ENCODE measurements at regions not wholly inside any gene's neighbourhood (a gene's known extent, or its start where the extent isn't known, plus 50 kb on each side); places are given as distances from the start of the nearest gene placed in this dataset.

- no peaks in the 10 kb centered on the region for H3K36me3 ChIP-seq (ENCODE audit: insufficient read depth, low read length)
- Mint-ChIP-seq H3K27me3 (peaks cover 9 to 39% of the 10 kb centered on the region in 2 donors), H3K4me3 (no peak overlapping the region), H3K27ac (no peak overlapping the region), H3K4me1 (no peaks in the 10 kb centered on the region), H3K36me3 (no peaks in the 10 kb centered on the region), H3K9me3 (no peaks in the 10 kb centered on the region)
- POLR2A ChIA-PET: no interaction called here
- no peaks in the 10 kb centered on the region for H3K27me3 ChIP-seq (ENCODE audit: insufficient read depth, low read length, poor library complexity, severe bottlenecking)
- no peaks in the 10 kb centered on the region for H3K4me1 ChIP-seq (ENCODE audit: insufficient read depth, low read length)
- CTCF ChIA-PET: no interaction called here
- DNase-seq: no peak
- H3K9me3 ChIP-seq (ENCODE audit: low read length): no peaks in the 10 kb centered on the region
- no peak overlapping the region for H3K27ac ChIP-seq (ENCODE audit: low read depth, low read length)
- no peak overlapping the region for H3K4me3 ChIP-seq (ENCODE audit: low read length)
Measured at GRCh38 chr1:199725002-199725565, 302.4 kb upstream of the NR5A2 start.

- H3K4me1 Mint-ChIP-seq: no peaks in the 10 kb centered on the region
- CTCF ChIA-PET: no interaction called here
Measured at GRCh38 chr1:199727682-199728081, 299.8 kb upstream of the NR5A2 start.

GRCh38 chr1:199728345-199728744 is 299.2 kb upstream of the NR5A2 start:
- Histone ChIP-seq H3K36me3 (ENCODE audit: insufficient read depth, low read length) (no peaks in the 10 kb centered on the region), H3K27ac (ENCODE audit: low read depth, low read length) (no peak overlapping the region), H3K9me3 (ENCODE audit: low read length) (no peaks in the 10 kb centered on the region), H3K4me3 (ENCODE audit: low read length) (no peak overlapping the region), H3K4me1 (ENCODE audit: insufficient read depth, low read length) (no peaks in the 10 kb centered on the region), H3K27me3 (ENCODE audit: insufficient read depth, low read length, poor library complexity, severe bottlenecking) (no peaks in the 10 kb centered on the region)
- Mint-ChIP-seq H3K36me3 (no peaks in the 10 kb centered on the region), H3K4me1 (no peaks in the 10 kb centered on the region), H3K9me3 (peaks cover 0 to under 1% (median 0%) of the 10 kb centered on the region in 5 donors), H3K27me3 (peaks cover 9 to 30% of the 10 kb centered on the region in 2 donors), H3K4me3 (no peak overlapping the region), H3K27ac (no peak overlapping the region)
- CTCF ChIA-PET: no interaction called here
- DNase-seq: no peak
- POLR2A ChIA-PET: no interaction called here

More at GRCh38 chr1:199727682-199728081, 299.8 kb upstream of the NR5A2 start:
- Histone ChIP-seq H3K27me3 (ENCODE audit: insufficient read depth, low read length, poor library complexity, severe bottlenecking) (no peaks in the 10 kb centered on the region), H3K4me1 (ENCODE audit: insufficient read depth, low read length) (no peaks in the 10 kb centered on the region), H3K36me3 (ENCODE audit: insufficient read depth, low read length) (no peaks in the 10 kb centered on the region), H3K9me3 (ENCODE audit: low read length) (no peaks in the 10 kb centered on the region), H3K4me3 (ENCODE audit: low read length) (no peak overlapping the region), H3K27ac (ENCODE audit: low read depth, low read length) (no peak overlapping the region)
- Mint-ChIP-seq H3K4me3 (no peak overlapping the region), H3K27me3 (peaks cover 9 to 33% of the 10 kb centered on the region in 2 donors), H3K36me3 (no peaks in the 10 kb centered on the region), H3K9me3 (no peaks in the 10 kb centered on the region), H3K27ac (no peak overlapping the region)
- DNase-seq: no peak
- POLR2A ChIA-PET: no interaction called here

GRCh38 chr1:199733125-199733524 is 294.4 kb upstream of the NR5A2 start:
- no peaks in the 10 kb centered on the region for H3K9me3 ChIP-seq (ENCODE audit: low read length)
- H3K27ac ChIP-seq (ENCODE audit: low read depth, low read length): no peak overlapping the region
- Mint-ChIP-seq H3K4me1 (no peaks in the 10 kb centered on the region), H3K9me3 (peaks cover 0 to 2% (median 0%) of the 10 kb centered on the region in 5 donors), H3K27me3 (peaks cover 0 to 2% of the 10 kb centered on the region in 2 donors), H3K36me3 (no peaks in the 10 kb centered on the region), H3K4me3 (no peak overlapping the region), H3K27ac (no peak overlapping the region)
- no peaks in the 10 kb centered on the region for H3K36me3 ChIP-seq (ENCODE audit: insufficient read depth, low read length)
- H3K27me3 ChIP-seq (ENCODE audit: insufficient read depth, low read length, poor library complexity, severe bottlenecking): no peaks in the 10 kb centered on the region
- H3K4me1 ChIP-seq (ENCODE audit: insufficient read depth, low read length): no peaks in the 10 kb centered on the region
- H3K4me3 ChIP-seq (ENCODE audit: low read length): no peak overlapping the region
- no peak for DNase-seq
- CTCF ChIA-PET: no interaction called here
- POLR2A ChIA-PET: no interaction called here

GRCh38 chr1:199734186-199734585 is 293.3 kb upstream of the NR5A2 start:
- H3K27ac ChIP-seq (ENCODE audit: low read depth, low read length): no peak overlapping the region
- ChIA-PET CTCF (no interaction called here), POLR2A (no interaction called here)
- no peak for DNase-seq
- H3K4me3 Mint-ChIP-seq: no peak overlapping the region
- no peaks in the 10 kb centered on the region for H3K27me3 ChIP-seq (ENCODE audit: insufficient read depth, low read length, poor library complexity, severe bottlenecking)
- no peaks in the 10 kb centered on the region for H3K36me3 ChIP-seq (ENCODE audit: insufficient read depth, low read length)
- H3K4me1 Mint-ChIP-seq: no peaks in the 10 kb centered on the region
- H3K9me3 ChIP-seq (ENCODE audit: low read length): no peaks in the 10 kb centered on the region
- H3K9me3 Mint-ChIP-seq: peaks cover 0 to 2% (median 0%) of the 10 kb centered on the region in 5 donors
- H3K36me3 Mint-ChIP-seq: no peaks in the 10 kb centered on the region
- H3K4me3 ChIP-seq (ENCODE audit: low read length): no peak overlapping the region
- H3K4me1 ChIP-seq (ENCODE audit: insufficient read depth, low read length): no peaks in the 10 kb centered on the region
- H3K27me3 Mint-ChIP-seq: peaks cover 0 to 2% of the 10 kb centered on the region in 2 donors
- no peak overlapping the region for H3K27ac Mint-ChIP-seq

- Mint-ChIP-seq H3K36me3 (no peaks in the 10 kb centered on the region), H3K4me1 (no peaks in the 10 kb centered on the region), H3K27me3 (no peaks in the 10 kb centered on the region), H3K9me3 (peaks cover 0 to 2% (median 0%) of the 10 kb centered on the region in 5 donors), H3K4me3 (no peak overlapping the region), H3K27ac (no peak overlapping the region)
- ChIA-PET CTCF (no interaction called here), POLR2A (no interaction called here)
- no peaks in the 10 kb centered on the region for H3K27me3 ChIP-seq (ENCODE audit: insufficient read depth, low read length, poor library complexity, severe bottlenecking)
- H3K4me3 ChIP-seq (ENCODE audit: low read length): no peak overlapping the region
- no peak for DNase-seq
- no peaks in the 10 kb centered on the region for H3K36me3 ChIP-seq (ENCODE audit: insufficient read depth, low read length)
- no peak overlapping the region for H3K27ac ChIP-seq (ENCODE audit: low read depth, low read length)
- no peaks in the 10 kb centered on the region for H3K9me3 ChIP-seq (ENCODE audit: low read length)
- no peaks in the 10 kb centered on the region for H3K4me1 ChIP-seq (ENCODE audit: insufficient read depth, low read length)
Measured at GRCh38 chr1:199735660-199736059, 291.9 kb upstream of the NR5A2 start.

- CTCF ChIA-PET: no interaction called here
- H3K9me3 Mint-ChIP-seq: peaks cover 0 to 2% (median 0%) of the 10 kb centered on the region in 5 donors
- no peak overlapping the region for H3K27ac Mint-ChIP-seq
- no peaks in the 10 kb centered on the region for H3K4me1 Mint-ChIP-seq
- POLR2A ChIA-PET: no interaction called here
- H3K27me3 ChIP-seq (ENCODE audit: insufficient read depth, low read length, poor library complexity, severe bottlenecking): no peaks in the 10 kb centered on the region
- DNase-seq: no peak
- H3K27ac ChIP-seq (ENCODE audit: low read depth, low read length): no peak overlapping the region
- H3K36me3 ChIP-seq (ENCODE audit: insufficient read depth, low read length): no peaks in the 10 kb centered on the region
- no peak overlapping the region for H3K4me3 ChIP-seq (ENCODE audit: low read length)
- H3K27me3 Mint-ChIP-seq: no peaks in the 10 kb centered on the region
- no peak overlapping the region for H3K4me3 Mint-ChIP-seq
- no peaks in the 10 kb centered on the region for H3K4me1 ChIP-seq (ENCODE audit: insufficient read depth, low read length)
- no peaks in the 10 kb centered on the region for H3K36me3 Mint-ChIP-seq
- no peaks in the 10 kb centered on the region for H3K9me3 ChIP-seq (ENCODE audit: low read length)
Measured at GRCh38 chr1:199736646-199737045, 290.9 kb upstream of the NR5A2 start.

GRCh38 chr1:199741586-199741985 is 285.9 kb upstream of the NR5A2 start:
- no peak overlapping the region for H3K27ac ChIP-seq (ENCODE audit: low read depth, low read length)
- H3K36me3 Mint-ChIP-seq: no peaks in the 10 kb centered on the region
- POLR2A ChIA-PET: no interaction called here
- H3K9me3 Mint-ChIP-seq: no peaks in the 10 kb centered on the region
- H3K27me3 ChIP-seq (ENCODE audit: insufficient read depth, low read length, poor library complexity, severe bottlenecking): no peaks in the 10 kb centered on the region
- no peak overlapping the region for H3K27ac Mint-ChIP-seq
- H3K4me3 Mint-ChIP-seq: no peak overlapping the region
- H3K4me1 Mint-ChIP-seq: no peaks in the 10 kb centered on the region
- DNase-seq: no peak
- CTCF ChIA-PET: no interaction called here
- no peaks in the 10 kb centered on the region for H3K4me1 ChIP-seq (ENCODE audit: insufficient read depth, low read length)
- no peaks in the 10 kb centered on the region for H3K9me3 ChIP-seq (ENCODE audit: low read length)
- no peak overlapping the region for H3K4me3 ChIP-seq (ENCODE audit: low read length)
- H3K36me3 ChIP-seq (ENCODE audit: insufficient read depth, low read length): no peaks in the 10 kb centered on the region
- peaks cover 0 to 3% of the 10 kb centered on the region in 2 donors for H3K27me3 Mint-ChIP-seq

- POLR2A ChIA-PET: no interaction called here
- no peaks in the 10 kb centered on the region for H3K4me1 ChIP-seq (ENCODE audit: insufficient read depth, low read length)
- Mint-ChIP-seq H3K27me3 (peaks cover 0 to 3% of the 10 kb centered on the region in 2 donors), H3K9me3 (no peaks in the 10 kb centered on the region), H3K4me3 (no peak overlapping the region), H3K4me1 (no peaks in the 10 kb centered on the region), H3K27ac (no peak overlapping the region), H3K36me3 (no peaks in the 10 kb centered on the region)
- H3K36me3 ChIP-seq (ENCODE audit: insufficient read depth, low read length): no peaks in the 10 kb centered on the region
- CTCF ChIA-PET: no interaction called here
- no peaks in the 10 kb centered on the region for H3K27me3 ChIP-seq (ENCODE audit: insufficient read depth, low read length, poor library complexity, severe bottlenecking)
- no peak overlapping the region for H3K27ac ChIP-seq (ENCODE audit: low read depth, low read length)
- H3K9me3 ChIP-seq (ENCODE audit: low read length): no peaks in the 10 kb centered on the region
- no peak for DNase-seq
- no peak overlapping the region for H3K4me3 ChIP-seq (ENCODE audit: low read length)
Measured at GRCh38 chr1:199742547-199742946, 285.0 kb upstream of the NR5A2 start.

All from CD8-positive, alpha-beta memory T cell (primary cell).